GM21515 (cell line): ENCODE measurements at regions not wholly inside any gene's neighbourhood (a gene's known extent, or its start where the extent isn't known, plus 50 kb on each side); places are given as distances from the start of the nearest gene placed in this dataset.

Experiments
- ATAC-seq: cut with Tn5 transposase; IDR thresholded peaks from one replicate; pipeline ENCODE4 v1.9.1; 2021; ENCODE audit not compliant: unreplicated experiment

DNA sequence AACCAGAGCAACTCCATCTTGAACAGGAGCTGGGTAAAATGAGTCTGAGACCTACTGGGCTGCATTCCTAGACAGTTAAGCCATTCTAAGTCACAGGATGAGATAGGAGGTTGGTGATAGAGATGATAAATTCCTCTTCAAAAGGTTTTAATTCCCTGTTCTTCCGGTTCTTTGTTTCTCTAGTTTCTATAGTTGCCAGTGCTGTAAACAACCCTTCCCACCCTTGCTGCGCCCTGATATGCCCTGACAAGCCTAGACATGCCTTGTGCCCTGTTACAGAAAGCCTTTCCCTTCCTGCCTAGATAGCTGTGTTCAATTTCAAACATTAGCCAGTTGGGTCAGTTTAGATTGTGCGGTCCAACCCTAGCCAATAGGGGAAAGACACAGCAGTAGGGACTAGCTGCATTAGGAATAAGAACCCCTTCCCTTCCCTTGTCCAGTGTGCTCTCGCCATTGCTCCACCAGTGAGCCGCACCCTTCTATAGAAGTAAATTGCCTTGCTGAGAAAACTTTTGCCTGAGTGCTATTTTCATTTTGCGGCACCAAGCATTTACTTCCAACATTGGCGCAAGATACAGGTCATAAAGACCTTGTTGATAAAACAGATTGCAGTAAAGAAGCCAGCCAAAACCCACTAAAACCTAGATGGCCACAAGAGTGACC, 52.5 kb upstream of the CCN2 start:
- no peak for ATAC-seq
